Mesendoderm (in vitro differentiated cells): ENCODE measurements at regions not wholly inside any gene's neighbourhood (a gene's known extent, or its start where the extent isn't known, plus 50 kb on each side); places are given as distances from the start of the nearest gene placed in this dataset.
"Not testable (repeated sequence)": the region's sequence is repeated elsewhere in the genome, so short reads cannot be mapped to it uniquely, and the experiment has no call there.

ENCODE experiments used
- DNase-seq: peaks from one replicate; pipeline ENCODE4 v3.0.0; 2013
- H2AK5ac ChIP-seq: 2 replicates; pipeline ENCODE4 v1.6.1; 2013; ENCODE audit warnings: low read length, inconsistent platforms
- H2BK120ac ChIP-seq: 2 replicates; pipeline ENCODE4 v1.6.1; 2013; ENCODE audit warnings: low read depth, mild to moderate bottlenecking, low read length, moderate library complexity, mixed read lengths
- H2BK15ac ChIP-seq: replicated peaks from 2 replicates; pipeline ENCODE4 v1.6.1; 2013; ENCODE audit warnings: low read depth, mild to moderate bottlenecking, moderate library complexity
- H2BK5ac ChIP-seq: 2 replicates; pipeline ENCODE4 v1.6.1; 2013; ENCODE audit warnings: low read length, inconsistent platforms
- H3K18ac ChIP-seq: 2 replicates; pipeline ENCODE4 v1.6.1; 2013; ENCODE audit warnings: mild to moderate bottlenecking, low read length, mixed read lengths
- H3K23ac ChIP-seq: one replicate; pipeline ENCODE4 v1.6.1; 2013; ENCODE audit warnings: low read length
- H3K27ac ChIP-seq: 2 replicates; pipeline ENCODE4 v1.5.1; 2013; ENCODE audit warnings: low read depth, mild to moderate bottlenecking, inconsistent platforms, low read length, moderate library complexity
- H3K27me3 ChIP-seq: 2 replicates; pipeline ENCODE4 v1.6.1; 2013; ENCODE audit warnings: low read length, control low read depth, mild to moderate bottlenecking, inconsistent platforms; ENCODE audit not compliant: insufficient read depth, poor library complexity
- H3K36me3 ChIP-seq: 2 replicates; pipeline ENCODE4 v1.6.1; 2013; ENCODE audit warnings: low read length, inconsistent platforms; ENCODE audit not compliant: control insufficient read depth, insufficient read depth
- H3K4ac ChIP-seq: one replicate; pipeline ENCODE4 v1.6.1; 2013; ENCODE audit warnings: low read depth, mild to moderate bottlenecking, low read length, moderate library complexity
- H3K4me1 ChIP-seq: 2 replicates; pipeline ENCODE4 v1.6.1; 2013; ENCODE audit warnings: low read depth, low read length, inconsistent platforms; ENCODE audit not compliant: control insufficient read depth
- H3K4me2 ChIP-seq: 2 replicates; pipeline ENCODE4 v1.6.1; 2013; ENCODE audit warnings: low read length
- H3K4me3 ChIP-seq: 2 replicates; pipeline ENCODE4 v1.5.1; 2013; ENCODE audit warnings: mild to moderate bottlenecking, low read length
- H3K56ac ChIP-seq: one replicate; pipeline ENCODE4 v1.6.1; 2013; ENCODE audit warnings: low read length
- H3K79me1 ChIP-seq: 2 replicates; pipeline ENCODE4 v1.6.1; 2013; ENCODE audit warnings: low read length, inconsistent platforms
- H3K79me2 ChIP-seq: 2 replicates; pipeline ENCODE4 v1.6.1; 2013; ENCODE audit warnings: mild to moderate bottlenecking, low read length; ENCODE audit not compliant: control insufficient read depth, insufficient read depth
- H3K9ac ChIP-seq: 2 replicates; pipeline ENCODE4 v1.6.1; 2013; ENCODE audit warnings: low read length, inconsistent platforms
- H4K5ac ChIP-seq: one replicate; pipeline ENCODE4 v1.6.1; 2013; ENCODE audit warnings: low read length
- H4K8ac ChIP-seq: one replicate; pipeline ENCODE4 v1.6.1; 2013; ENCODE audit warnings: low read depth, mild to moderate bottlenecking, control low read depth, low read length, moderate library complexity
- WGBS: extraction: QIAGEN DNeasy Blood & Tissue Kit; methylation state at CpG from one replicate; pipeline ENCODE4 v1.1.7; 2013; ENCODE audit warnings: low lambda C conversion rate, missing lambda C conversion rate; ENCODE audit not compliant: insufficient coverage; ENCODE audit errors: extremely low coverage; 5-methylcytosine and 5-hydroxymethylcytosine counted together

DNA sequence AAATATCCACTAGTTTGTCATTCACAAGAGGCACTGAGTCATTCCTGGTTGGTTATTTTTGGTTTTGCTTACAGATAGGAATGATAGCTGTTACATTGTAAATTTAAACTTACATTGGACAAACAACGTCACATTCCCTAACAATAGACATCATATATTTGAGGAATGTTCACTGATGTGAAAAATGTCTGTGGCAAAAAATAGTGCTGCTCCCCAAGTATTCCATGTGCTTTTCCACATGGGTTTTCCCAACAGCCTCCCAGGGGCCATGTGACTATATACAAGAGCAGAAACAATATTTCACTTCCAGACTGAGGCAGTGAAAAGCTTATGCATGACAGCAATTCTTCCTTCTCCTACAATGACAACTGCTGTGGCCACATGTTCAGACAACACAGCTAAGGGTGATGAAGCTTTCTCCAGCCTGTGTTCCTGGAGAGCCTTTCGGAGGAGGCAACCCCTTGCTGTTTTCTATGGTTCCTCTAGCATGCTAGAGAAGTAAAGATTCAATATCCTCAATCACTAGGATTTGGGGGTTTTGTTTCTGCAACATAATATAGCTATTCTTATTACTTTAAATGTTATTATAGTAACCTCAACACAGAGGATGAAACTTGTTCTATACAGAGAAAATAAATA lies 202.7 kb downstream of the PTH2R start:
- Histone ChIP-seq H3K4ac (no peak overlapping the region), H2BK5ac (no peak overlapping the region), H3K18ac (no peak overlapping the region), H3K56ac (no peak overlapping the region), H4K5ac (no peak overlapping the region), H2BK15ac (no peak overlapping the region), H3K23ac (no peak overlapping the region), H3K4me2 (no peak overlapping the region), H3K79me1 (no peaks in the 10 kb centered on the region), H3K9ac (no peak overlapping the region), H3K27me3 (no peaks in the 10 kb centered on the region), H2AK5ac (no peak overlapping the region), H3K36me3 (no peaks in the 10 kb centered on the region), H2BK120ac (no peak overlapping the region), H3K27ac (no peak overlapping the region), H3K4me3 (no peak overlapping the region), H3K4me1 (no peaks in the 10 kb centered on the region), H4K8ac (no peak overlapping the region), H3K79me2 (no peaks in the 10 kb centered on the region)
- no peak for DNase-seq
- whole genome bisulfite sequencing: no CpG with 5 or more reads among the region's 2 CpGs

DNA sequence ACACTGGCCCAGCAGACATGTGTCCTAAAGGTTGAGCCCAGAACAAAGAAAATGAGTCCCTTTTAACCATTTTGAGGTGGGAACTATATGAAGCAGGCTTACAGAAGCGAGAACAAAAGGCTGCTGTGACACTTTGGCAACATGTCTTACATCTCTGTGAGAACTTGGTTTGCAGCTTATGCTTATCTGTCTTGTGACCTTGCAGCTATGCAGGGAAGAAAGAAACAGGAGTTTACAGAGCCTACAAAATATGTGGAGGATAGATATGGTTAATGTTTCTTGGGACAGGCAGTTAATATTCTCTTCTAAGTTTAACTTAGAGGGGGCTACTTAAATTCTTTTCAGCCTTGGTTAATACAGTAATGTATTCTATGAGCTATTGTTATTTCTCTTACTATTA lies 209.1 kb downstream of the PTH2R start:
- not testable (repeated sequence) for H4K8ac ChIP-seq, H4K5ac ChIP-seq, H3K4me2 ChIP-seq, H3K56ac ChIP-seq, H3K23ac ChIP-seq, H3K4me3 ChIP-seq, H3K27ac ChIP-seq, H2BK120ac ChIP-seq, H3K36me3 ChIP-seq, H3K27me3 ChIP-seq, H2AK5ac ChIP-seq, H3K9ac ChIP-seq, H3K4ac ChIP-seq, H2BK15ac ChIP-seq, H3K4me1 ChIP-seq, H3K18ac ChIP-seq, H3K79me2 ChIP-seq, H2BK5ac ChIP-seq, H3K79me1 ChIP-seq
- peak; percentile 21 for DNase-seq
- no CpG with 5 or more reads among the region's 1 CpG for WGBS

DNA sequence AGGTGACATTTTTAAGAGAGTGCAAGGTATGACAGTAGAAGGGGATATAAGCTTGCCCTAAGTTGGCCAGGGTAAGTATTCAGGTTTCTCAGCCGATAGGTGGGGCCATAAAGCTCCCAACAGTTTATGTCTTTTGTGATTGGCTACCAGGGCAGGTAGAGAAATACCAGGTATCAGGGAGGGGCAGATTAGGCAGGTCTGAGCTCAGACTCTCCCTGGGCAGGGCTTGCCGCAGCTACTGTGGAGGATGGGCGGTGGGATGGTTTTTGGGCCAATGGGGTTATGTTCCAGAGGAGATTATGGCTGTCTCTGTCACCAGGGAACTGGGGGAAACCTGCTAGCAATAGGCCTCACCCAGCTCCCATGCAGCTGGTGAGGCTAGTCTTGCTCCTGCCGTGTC lies 211.6 kb downstream of the PTH2R start:
- H3K4me1 ChIP-seq: no peaks in the 10 kb centered on the region
- no peak overlapping the region for H2BK5ac ChIP-seq
- H3K27ac ChIP-seq: no peak overlapping the region
- no CpG with 5 or more reads among the region's 4 CpGs for WGBS
- H4K5ac ChIP-seq: no peak overlapping the region
- no peaks in the 10 kb centered on the region for H3K36me3 ChIP-seq
- H3K56ac ChIP-seq: no peak overlapping the region
- H2BK15ac ChIP-seq: no peak overlapping the region
- no peak overlapping the region for H3K23ac ChIP-seq
- H3K4me3 ChIP-seq: no peak overlapping the region
- no peak overlapping the region for H2BK120ac ChIP-seq
- no peak overlapping the region for H3K4ac ChIP-seq
- no peak overlapping the region for H2AK5ac ChIP-seq
- peak; percentile 13 for DNase-seq
- no peaks in the 10 kb centered on the region for H3K79me1 ChIP-seq
- no peaks in the 10 kb centered on the region for H3K27me3 ChIP-seq
- no peak overlapping the region for H3K18ac ChIP-seq
- H3K9ac ChIP-seq: no peak overlapping the region
- no peaks in the 10 kb centered on the region for H3K79me2 ChIP-seq
- no peak overlapping the region for H3K4me2 ChIP-seq
- no peak overlapping the region for H4K8ac ChIP-seq

DNA sequence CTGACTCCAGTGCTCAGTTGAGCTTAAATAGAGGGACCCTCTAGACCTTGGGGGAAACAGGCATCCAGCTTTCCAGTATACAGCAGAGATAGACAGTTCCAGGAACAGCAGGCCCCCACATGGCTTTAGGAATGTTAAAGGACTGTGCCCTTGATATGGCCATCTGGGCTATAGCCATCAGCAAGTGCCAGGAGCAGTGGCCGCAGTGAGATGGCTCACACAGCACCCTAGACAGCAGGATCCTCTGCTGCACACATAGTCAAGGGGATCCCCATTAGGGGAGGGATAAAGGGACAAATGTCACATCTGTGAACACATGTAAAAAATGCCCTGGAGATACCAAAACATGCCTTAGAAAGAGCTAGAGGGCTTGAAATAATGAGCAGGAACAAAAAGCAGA lies 213.4 kb downstream of the PTH2R start:
- no peaks in the 10 kb centered on the region for H3K27me3 ChIP-seq
- H3K36me3 ChIP-seq: no peaks in the 10 kb centered on the region
- H3K4ac ChIP-seq: no peak overlapping the region
- no peaks in the 10 kb centered on the region for H3K79me1 ChIP-seq
- no peak overlapping the region for H2BK120ac ChIP-seq
- no peak overlapping the region for H3K18ac ChIP-seq
- no peak overlapping the region for H4K8ac ChIP-seq
- H2AK5ac ChIP-seq: no peak overlapping the region
- no peak overlapping the region for H3K27ac ChIP-seq
- H3K4me1 ChIP-seq: no peaks in the 10 kb centered on the region
- no peak overlapping the region for H3K9ac ChIP-seq
- no peak overlapping the region for H3K56ac ChIP-seq
- no peak for DNase-seq
- H3K79me2 ChIP-seq: no peaks in the 10 kb centered on the region
- H3K4me2 ChIP-seq: no peak overlapping the region
- H4K5ac ChIP-seq: no peak overlapping the region
- WGBS: no CpG with 5 or more reads among the region's 1 CpG
- H3K23ac ChIP-seq: no peak overlapping the region
- no peak overlapping the region for H2BK15ac ChIP-seq
- no peak overlapping the region for H2BK5ac ChIP-seq
- H3K4me3 ChIP-seq: no peak overlapping the region

DNA sequence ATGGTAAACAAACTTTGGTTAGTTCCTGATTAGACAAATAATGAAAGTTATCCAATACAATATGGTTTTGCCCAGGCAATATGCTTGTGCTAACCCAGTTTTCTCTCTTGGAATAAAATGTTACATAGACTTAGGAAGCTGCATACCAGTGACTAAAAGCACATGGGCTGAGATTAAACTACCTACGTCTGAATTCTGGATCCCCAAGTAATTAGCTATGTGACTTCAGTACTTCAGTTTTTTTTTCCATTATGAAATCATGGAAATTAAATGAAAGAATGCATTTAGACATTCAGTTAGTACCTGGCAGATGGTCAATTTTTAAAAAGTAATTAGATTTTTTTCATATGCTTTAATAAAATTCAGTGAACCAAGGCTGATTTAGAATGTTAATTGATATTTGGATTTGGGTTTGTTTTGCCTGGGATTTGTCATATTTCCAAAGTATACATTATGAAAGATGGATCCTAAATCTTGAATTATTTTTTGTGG lies 213.9 kb downstream of the PTH2R start:
- no peaks in the 10 kb centered on the region for H3K36me3 ChIP-seq
- no peak overlapping the region for H2AK5ac ChIP-seq
- H3K27me3 ChIP-seq: no peaks in the 10 kb centered on the region
- H3K56ac ChIP-seq: no peak overlapping the region
- H2BK120ac ChIP-seq: no peak overlapping the region
- H2BK5ac ChIP-seq: no peak overlapping the region
- no peaks in the 10 kb centered on the region for H3K79me1 ChIP-seq
- no peaks in the 10 kb centered on the region for H3K79me2 ChIP-seq
- no peak overlapping the region for H3K4me2 ChIP-seq
- H3K27ac ChIP-seq: no peak overlapping the region
- no peak overlapping the region for H4K5ac ChIP-seq
- no peak overlapping the region for H3K4me3 ChIP-seq
- H2BK15ac ChIP-seq: no peak overlapping the region
- no peaks in the 10 kb centered on the region for H3K4me1 ChIP-seq
- no peak overlapping the region for H3K9ac ChIP-seq
- no peak overlapping the region for H3K18ac ChIP-seq
- no peak for DNase-seq
- no peak overlapping the region for H3K23ac ChIP-seq
- no peak overlapping the region for H3K4ac ChIP-seq
- WGBS: no CpG with 5 or more reads among the region's 1 CpG
- H4K8ac ChIP-seq: no peak overlapping the region
